Endothelial cell of umbilical vein (primary cell): ENCODE measurements at regions not wholly inside any gene's neighbourhood (a gene's known extent, or its start where the extent isn't known, plus 50 kb on each side); places are given as distances from the start of the nearest gene placed in this dataset.
A peak's percentile ranks its signal among the peaks of the same experiment; 100 is the strongest.

Experiments used
- BruUV-seq: library from RNA; stranded (reverse); fragments of 400-500 nt; replicated peaks from 2 replicates; lab custom pipeline; 2021; lab: Mats Ljungman, UMichigan
- CTCF ChIA-PET: fragments of 300-600, 350-600 bp; sonication (Branson Sonifier 250); formaldehyde crosslinking; loops from one replicate; lab custom pipeline; 2021; ENCODE audit warnings: antibody characterized with exemption, inconsistent platforms; lab: Charles Lee
- POLR2A ChIA-PET: fragments of 300-600, 350-600 bp; sonication (Branson Sonifier 250); formaldehyde crosslinking; loops from one replicate; lab custom pipeline; 2021; ENCODE audit warnings: antibody characterized with exemption, inconsistent platforms; lab: Charles Lee
- DNase-seq: peaks from one replicate; pipeline ENCODE4 v3.0.0-alpha.2; 2011; ENCODE audit warnings: low read depth, low spot score
- FAIRE-seq: peaks from 2 replicates; lab custom pipeline; 2011; peaks lifted over from hg19 to GRCh38; lab: Jason Lieb, UNC
- H2AFZ ChIP-seq: 2 replicates; pipeline ENCODE4 v1.6.0; 2012; ENCODE audit warnings: low read depth, low read length, control low read depth, inconsistent platforms
- H3K27ac ChIP-seq: 2 replicates; pipeline ENCODE4 v1.5.1; 2011; ENCODE audit warnings: low read depth, mild to moderate bottlenecking, control low read depth, low read length, moderate library complexity; ENCODE audit not compliant: insufficient read depth
- H3K27me3 ChIP-seq, 2 experiments: 2 replicates each; pipeline versions ENCODE4 v1.6.0 to v1.6.1; 2011; ENCODE audit warnings: low read length in 2 of 2, mixed read lengths in 1 of 2; ENCODE audit not compliant: control insufficient read depth in 2 of 2, insufficient read depth in 2 of 2
- H3K36me3 ChIP-seq, 2 experiments: 2 replicates in 1 of 2; 3 replicates in 1 of 2; pipeline ENCODE4 v1.5.1; 2011; ENCODE audit warnings: low read length in 2 of 2, mild to moderate bottlenecking in 1 of 2, moderate library complexity in 1 of 2; ENCODE audit not compliant: control insufficient read depth in 2 of 2, insufficient read depth in 2 of 2; ENCODE audit errors: extremely low read depth in 1 of 2
- H3K4me1 ChIP-seq: 3 replicates; pipeline ENCODE4 v1.5.1; 2011; ENCODE audit warnings: mild to moderate bottlenecking, low read length; ENCODE audit not compliant: control insufficient read depth, insufficient read depth; ENCODE audit errors: extremely low read depth
- H3K4me2 ChIP-seq: 2 replicates; pipeline ENCODE4 v1.6.1; 2011; ENCODE audit warnings: low read length, control low read depth, mixed read lengths; ENCODE audit not compliant: insufficient read depth
- H3K4me3 ChIP-seq, 3 experiments: fragments of 200-600 bp in 1 of 3; sonication (generic), shearing (Covaris generic) in 1 of 3; replicated peaks in 1 of 3; 2 replicates each; pipeline ENCODE4 v1.5.1; 2011 to 2016; ENCODE audit warnings: control low read depth in 3 of 3, low read length in 3 of 3, mild to moderate bottlenecking in 2 of 3, inconsistent platforms in 1 of 3, low read depth in 1 of 3, moderate library complexity in 1 of 3; ENCODE audit not compliant: insufficient read depth in 1 of 3
- H3K79me2 ChIP-seq: 2 replicates; pipeline ENCODE4 v1.6.0; 2012; ENCODE audit warnings: low read length, inconsistent platforms; ENCODE audit not compliant: control insufficient read depth, insufficient read depth
- H3K9ac ChIP-seq: replicated peaks from 2 replicates; pipeline ENCODE3; 2011; ENCODE audit warnings: low read length, control low read depth; ENCODE audit not compliant: insufficient read depth; ENCODE audit errors: extremely low read depth
- H3K9me1 ChIP-seq: replicated peaks from 3 replicates; pipeline ENCODE4 v1.6.0; 2011; ENCODE audit warnings: mild to moderate bottlenecking, low read length; ENCODE audit not compliant: control insufficient read depth, insufficient read depth; ENCODE audit errors: extremely low read depth
- H3K9me3 ChIP-seq: replicated peaks from 2 replicates; pipeline ENCODE4 v1.5.1; 2012; ENCODE audit warnings: low read length, inconsistent platforms; ENCODE audit not compliant: control insufficient read depth, insufficient read depth
- H4K20me1 ChIP-seq: replicated peaks from 2 replicates; pipeline ENCODE3; 2011; ENCODE audit warnings: mild to moderate bottlenecking, low read length; ENCODE audit not compliant: control insufficient read depth, insufficient read depth; ENCODE audit errors: extremely low read depth
- FOS ChIP-seq: IDR thresholded peaks from 2 replicates; pipeline ENCODE4 v1.6.1; 2011; ENCODE audit warnings: mild to moderate bottlenecking, low read length, moderate library complexity, borderline replicate concordance; ENCODE audit not compliant: insufficient read depth
- GATA2 ChIP-seq: IDR thresholded peaks from 2 replicates; pipeline ENCODE4 v1.7.0; 2011; ENCODE audit warnings: low read depth, mild to moderate bottlenecking, moderate library complexity, mixed read lengths, low read length; ENCODE audit not compliant: insufficient read length, insufficient read depth
- dilution Hi-C: fragments of 300-500 bp; cut with MboI; formaldehyde crosslinking; loops from one replicate; pipeline ENCODE4 v1.15.0; 2019; ENCODE audit warnings: low sequenced_read_pairs; ENCODE audit not compliant: extremely low pct_ligation_motif_present
- intact Hi-C: fragments of 100-400 bp; cut with micrococcal nuclease; formaldehyde crosslinking; loops from one replicate; pipeline ENCODE4 v1.10.0; 2022
- TF ChIP-seq, protein P1 (sequence below), 2 donors: IDR thresholded peaks; 1 replicate in 1 of 2; 2 replicates in 1 of 2; pipeline ENCODE4 v1.5.1; 2011; ENCODE audit warnings: low read length in 2 of 2, mild to moderate bottlenecking in 2 of 2, moderate library complexity in 2 of 2, control low read depth in 1 of 2, inconsistent platforms in 1 of 2, low read depth in 1 of 2; ENCODE audit not compliant: insufficient read depth in 1 of 2; ENCODE audit errors: extremely low read depth in 1 of 2
- TF ChIP-seq, protein P2 (sequence below): IDR thresholded peaks from 2 replicates; pipeline ENCODE4 v1.6.1; 2011; ENCODE audit not compliant: insufficient read depth, insufficient read length

DNA sequence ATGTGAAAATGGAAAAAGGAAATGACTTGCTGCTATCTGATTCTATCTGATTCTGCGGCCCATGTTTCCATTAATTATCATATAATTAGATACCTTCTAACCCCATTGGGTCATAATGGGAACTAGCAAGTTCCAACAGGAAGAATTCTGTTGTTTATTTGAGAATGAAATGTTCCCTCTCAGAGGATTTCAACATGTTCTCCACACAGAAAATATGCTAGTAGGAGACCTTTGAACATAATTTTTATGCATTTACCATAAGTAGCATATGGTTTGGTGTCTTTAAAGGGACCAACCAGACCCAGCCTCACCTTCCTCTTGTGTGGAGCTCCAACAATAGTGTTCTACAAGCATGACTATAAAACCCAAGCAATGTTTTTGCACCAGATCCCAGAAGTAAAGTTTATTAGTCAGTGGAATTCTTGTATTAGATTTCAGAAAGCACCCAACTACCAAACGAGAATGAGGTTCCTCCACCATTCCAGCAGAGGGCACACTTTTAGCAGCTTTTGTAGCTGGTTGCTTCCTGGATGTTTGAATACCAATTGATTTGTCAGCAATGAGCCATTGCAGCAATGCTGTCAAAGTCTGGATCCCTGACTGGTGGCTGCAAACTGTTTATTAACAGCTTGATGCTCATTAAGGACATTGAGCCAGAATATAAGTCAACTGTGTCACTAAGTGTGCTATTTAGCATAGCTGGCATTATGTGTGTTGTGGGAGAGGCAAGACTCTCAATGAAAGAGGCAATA is 143.6 kb upstream of the GJE1 start:
- ChIA-PET POLR2A (no interaction called here), CTCF (interaction anchor here (0.6 to 5.2 kb wide), 36 partner anchors 9 to 484 kb away, joined by 3 to 60 read pairs (median 4); no protein-coding TSS in a partner anchor)
- no TSS peak for BruUV-seq
- no peak overlapping the region for H3K4me3 ChIP-seq
- H3K27me3 ChIP-seq = no peaks in the 10 kb centered on the region
- intact Hi-C loops (loop anchor here (1.0 kb wide), 7 partner anchors 25 to 549 kb away; no protein-coding TSS in a partner anchor), dilution Hi-C loops (no loop called here)
- no peak overlapping the region for H3K9ac ChIP-seq
- H3K79me2 ChIP-seq = no peaks in the 10 kb centered on the region
- H3K4me1 ChIP-seq = no peaks in the 10 kb centered on the region
- no peaks in the 10 kb centered on the region for H3K9me3 ChIP-seq
- FAIRE-seq = peak; percentile 90
- DNase-seq = peak; percentile 71
- TF ChIP-seq FOS (no peak), GATA2 (no peak)
- TF ChIP-seq, protein P1, sequence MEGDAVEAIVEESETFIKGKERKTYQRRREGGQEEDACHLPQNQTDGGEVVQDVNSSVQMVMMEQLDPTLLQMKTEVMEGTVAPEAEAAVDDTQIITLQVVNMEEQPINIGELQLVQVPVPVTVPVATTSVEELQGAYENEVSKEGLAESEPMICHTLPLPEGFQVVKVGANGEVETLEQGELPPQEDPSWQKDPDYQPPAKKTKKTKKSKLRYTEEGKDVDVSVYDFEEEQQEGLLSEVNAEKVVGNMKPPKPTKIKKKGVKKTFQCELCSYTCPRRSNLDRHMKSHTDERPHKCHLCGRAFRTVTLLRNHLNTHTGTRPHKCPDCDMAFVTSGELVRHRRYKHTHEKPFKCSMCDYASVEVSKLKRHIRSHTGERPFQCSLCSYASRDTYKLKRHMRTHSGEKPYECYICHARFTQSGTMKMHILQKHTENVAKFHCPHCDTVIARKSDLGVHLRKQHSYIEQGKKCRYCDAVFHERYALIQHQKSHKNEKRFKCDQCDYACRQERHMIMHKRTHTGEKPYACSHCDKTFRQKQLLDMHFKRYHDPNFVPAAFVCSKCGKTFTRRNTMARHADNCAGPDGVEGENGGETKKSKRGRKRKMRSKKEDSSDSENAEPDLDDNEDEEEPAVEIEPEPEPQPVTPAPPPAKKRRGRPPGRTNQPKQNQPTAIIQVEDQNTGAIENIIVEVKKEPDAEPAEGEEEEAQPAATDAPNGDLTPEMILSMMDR (IDR thresholded peaks at IDR 0.05; ENCODE audit: extremely low read depth in 1 of 2, insufficient read depth in 1 of 2, low read depth in 1 of 2, low read length in 2 of 2) = peak; percentile 70 to 76
- TF ChIP-seq, protein P2, sequence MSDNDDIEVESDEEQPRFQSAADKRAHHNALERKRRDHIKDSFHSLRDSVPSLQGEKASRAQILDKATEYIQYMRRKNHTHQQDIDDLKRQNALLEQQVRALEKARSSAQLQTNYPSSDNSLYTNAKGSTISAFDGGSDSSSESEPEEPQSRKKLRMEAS = no peak
- H3K9me1 ChIP-seq = no peaks in the 10 kb centered on the region
- H3K4me2 ChIP-seq = no peak overlapping the region
- no peaks in the 10 kb centered on the region for H4K20me1 ChIP-seq
- no peaks in the 10 kb centered on the region for H3K36me3 ChIP-seq
- peak overlapping the region; percentile 60 for H2AFZ ChIP-seq
- H3K27ac ChIP-seq = no peak overlapping the region
